Body of pancreas (tissue), 4 donors: ENCODE measurements at regions not wholly inside any gene's neighbourhood (a gene's known extent, or its start where the extent isn't known, plus 50 kb on each side); places are given as distances from the start of the nearest gene placed in this dataset.

Source experiments
- ATAC-seq: fragments of 150-250 bp; one replicate; pipeline ENCODE4 v1.9.1; 2016
- DNase-seq, 4 donors: peaks; one replicate each; pipeline ENCODE4 v3.0.0-alpha.2; 2019
- H3K27ac ChIP-seq, 4 donors: fragments of 200-600 bp; sonication (generic); 1 replicate in 3 of 4; 2 replicates in 1 of 4; pipeline versions ENCODE4 v1.5.1 to v1.6.1; 2016 to 2019; ENCODE audit warnings: mild to moderate bottlenecking in 1 of 4, mixed read lengths in 1 of 4, moderate library complexity in 1 of 4
- H3K27me3 ChIP-seq, 2 donors: fragments of 200-600 bp; sonication (generic); one replicate each; pipeline ENCODE4 v1.6.0; 2016; ENCODE audit warnings: mild to moderate bottlenecking in 1 of 2
- H3K36me3 ChIP-seq, 2 donors: fragments of 200-600 bp; sonication (generic); replicated peaks in 1 of 2; 2 replicates each; pipeline ENCODE4 v1.5.1; 2016; ENCODE audit warnings: low read depth in 2 of 2; ENCODE audit not compliant: insufficient read depth in 1 of 2
- H3K4me1 ChIP-seq: fragments of 200-600 bp; sonication (generic); one replicate; pipeline ENCODE4 v1.6.0; 2016
- H3K4me3 ChIP-seq, 2 donors: fragments of 200-600 bp; sonication (generic); 1 replicate in 1 of 2; 2 replicates in 1 of 2; pipeline ENCODE4 v1.5.1; 2016 to 2019
- H3K9me3 ChIP-seq, 3 donors: fragments of 200-600 bp; sonication (generic); 1 replicate in 2 of 3; 2 replicates in 1 of 3; pipeline ENCODE4 v1.5.1; 2016
- CTCF ChIP-seq, 7 experiments: fragments of 450-650 bp in 4 of 7; fragments of 200-600 bp in 3 of 7; sonication (generic) in 3 of 7; IDR thresholded peaks; one replicate each; pipeline ENCODE4 v1.5.1; 2016 to 2019; ENCODE audit warnings: antibody characterized with exemption in 7 of 7
- POLR2A ChIP-seq, 3 donors: fragments of 450-650 bp; IDR thresholded peaks; one replicate each; pipeline ENCODE4 v1.6.1; 2016; ENCODE audit warnings: antibody characterized with exemption in 3 of 3, mild to moderate bottlenecking in 2 of 3
- WGBS, 2 donors: methylation state at CpG; one replicate each; pipeline ENCODE4 v1.1.5; 2017; 5-methylcytosine and 5-hydroxymethylcytosine counted together
- intact Hi-C: fragments of 100-400 bp; cut with DNase I; formaldehyde crosslinking; loops from one replicate; pipeline ENCODE4 v1.15.1; 2023

GRCh38 chr1:8112611-8113261 is 86.6 kb upstream of the ERRFI1 start:
- Histone ChIP-seq H3K4me3 (no peak overlapping the region), H3K9me3 (no peaks in the 10 kb centered on the region), H3K4me1 (peaks cover 9% of the 10 kb centered on the region), H3K27ac (no peak overlapping the region), H3K27me3 (no peaks in the 10 kb centered on the region), H3K36me3 (no peaks in the 10 kb centered on the region)
- intact Hi-C loops, result no loop called here
- DNase-seq, result no peak
- TF ChIP-seq POLR2A (IDR thresholded peaks at IDR 0.05), result no peak
- 79 to 80% methylated on average over 10 to 11 of the region's 11 CpGs for WGBS, 2 donors
- no peak for ATAC-seq

GRCh38 chr1:8111560-8111959 is 85.5 kb upstream of the ERRFI1 start:
- no peaks in the 10 kb centered on the region for H3K27me3 ChIP-seq
- no peak for ATAC-seq
- no peak for DNase-seq
- no peak overlapping the region for H3K27ac ChIP-seq
- WGBS, 2 donors, result 75 to 82% methylated on average over 4 of the region's 4 CpGs
- peaks cover 4% of the 10 kb centered on the region for H3K4me1 ChIP-seq
- no peak overlapping the region for H3K4me3 ChIP-seq
- H3K9me3 ChIP-seq, result no peaks in the 10 kb centered on the region
- no peak for TF ChIP-seq CTCF (IDR thresholded peaks at IDR 0.05)
- TF ChIP-seq POLR2A (IDR thresholded peaks at IDR 0.05), result no peak
- no peaks in the 10 kb centered on the region for H3K36me3 ChIP-seq
- intact Hi-C loops, result no loop called here

- intact Hi-C loops, result no loop called here
Measured at GRCh38 chr1:8109216-8109615, 83.1 kb upstream of the ERRFI1 start.

GRCh38 chr1:8107897-8108296 is 81.8 kb upstream of the ERRFI1 start:
- no peaks in the 10 kb centered on the region for H3K4me1 ChIP-seq

More at GRCh38 chr1:8109216-8109615, 83.1 kb upstream of the ERRFI1 start:
- Histone ChIP-seq H3K9me3 (no peaks in the 10 kb centered on the region), H3K27me3 (no peaks in the 10 kb centered on the region), H3K4me3 (no peak overlapping the region), H3K27ac (no peak overlapping the region), H3K36me3 (no peaks in the 10 kb centered on the region), H3K4me1 (no peaks in the 10 kb centered on the region)
- TF ChIP-seq POLR2A (IDR thresholded peaks at IDR 0.05) (no peak), CTCF (IDR thresholded peaks at IDR 0.05) (no peak)
- DNase-seq (no peak), ATAC-seq (no peak)
- 90 to 93% methylated on average over 4 of the region's 4 CpGs for WGBS, 2 donors

More at GRCh38 chr1:8107897-8108296, 81.8 kb upstream of the ERRFI1 start:
- H3K27ac ChIP-seq, result no peak overlapping the region
- no peaks in the 10 kb centered on the region for H3K9me3 ChIP-seq
- WGBS, 2 donors, result 90 to 92% methylated on average over 4 of the region's 4 CpGs
- intact Hi-C loops, result no loop called here
- no peaks in the 10 kb centered on the region for H3K27me3 ChIP-seq
- H3K36me3 ChIP-seq, result no peaks in the 10 kb centered on the region
- no peak overlapping the region for H3K4me3 ChIP-seq
- ATAC-seq (no peak), DNase-seq (no peak)
- TF ChIP-seq CTCF (IDR thresholded peaks at IDR 0.05), result no peak
- TF ChIP-seq POLR2A (IDR thresholded peaks at IDR 0.05), result no peak
